ENCODE measurements at regions not wholly inside any gene's neighbourhood (a gene's known extent, or its start where the extent isn't known, plus 50 kb on each side); places are given as distances from the start of the nearest gene placed in this dataset.

DNA sequence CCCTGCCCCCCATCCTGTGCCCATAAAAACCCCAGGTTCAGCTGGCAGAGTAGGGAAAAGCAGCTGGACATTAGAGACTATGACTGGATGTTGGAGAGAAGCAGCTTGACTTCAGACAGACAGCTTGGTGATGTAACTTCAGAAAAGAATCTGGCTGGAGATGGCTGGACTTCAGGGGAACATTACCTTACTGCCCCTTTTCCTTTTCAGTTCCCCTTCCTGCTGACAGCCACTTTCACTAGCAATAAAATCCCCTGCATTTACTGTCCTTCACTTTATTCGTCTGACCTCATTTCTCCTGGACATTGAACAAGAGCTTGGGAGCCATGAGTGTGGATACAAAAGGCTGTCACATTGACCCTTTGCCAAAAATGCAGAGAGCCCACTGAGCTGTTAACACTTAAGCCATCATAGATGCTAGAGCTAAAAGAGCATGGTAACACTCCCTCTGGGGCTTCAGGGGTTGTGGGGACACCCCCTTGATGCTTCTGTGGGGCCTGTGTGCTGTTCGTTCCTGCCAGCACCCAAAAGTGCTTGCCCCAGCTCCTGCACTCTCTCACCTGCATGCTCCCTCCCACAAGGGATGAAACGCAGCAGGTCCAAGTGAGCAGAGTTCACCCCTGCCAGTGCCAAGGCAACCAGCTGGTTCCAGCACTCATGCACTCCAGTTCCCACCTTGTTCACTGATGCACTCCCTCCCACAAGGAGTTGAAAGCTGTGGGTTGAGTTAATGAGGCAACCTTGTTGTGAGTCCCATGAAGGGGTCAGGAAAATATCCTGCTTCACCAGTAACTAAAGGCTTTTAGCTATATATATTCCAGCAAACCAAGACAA, 263.8 kb upstream of the NDST3 start:
- BruUV-seq (replicated peaks): no TSS peak
- Histone ChIP-seq H3K9ac (ENCODE audit: low read length) (no peak overlapping the region), H3K4me1 (ENCODE audit: control insufficient read depth in 1 of 2, insufficient read depth in 2 of 2, low read length in 2 of 2) (no peaks in the 10 kb centered on the region), H3K36me3 (ENCODE audit: control insufficient read depth in 1 of 2, insufficient read depth in 2 of 2, low read length in 2 of 2) (no peaks in the 10 kb centered on the region), H3K27me3 (ENCODE audit: insufficient read depth, low read length) (no peaks in the 10 kb centered on the region), H3K4me2 (ENCODE audit: low read length) (no peak overlapping the region), H3K9me2 (ENCODE audit: insufficient read depth) (no peaks in the 10 kb centered on the region), H3K27ac (ENCODE audit: low read depth, low read length) (no peak overlapping the region), H4K20me1 (ENCODE audit: insufficient read depth) (no peaks in the 10 kb centered on the region), H2AFZ (ENCODE audit: low read depth, low read length, poor library complexity, severe bottlenecking) (no peak overlapping the region), H3K9me3 (ENCODE audit: control insufficient read depth in 1 of 2, insufficient read depth in 1 of 2, low read depth in 1 of 2, low read length in 2 of 2) (no peaks in the 10 kb centered on the region), H3K79me2 (ENCODE audit: insufficient read depth, low read length) (no peaks in the 10 kb centered on the region), H3K4me3 (replicated peaks in 1 of 2; ENCODE audit: low read depth in 1 of 2, low read length in 2 of 2) (no peak overlapping the region)
- no peak for TF ChIP-seq TCF7L2 (IDR thresholded peaks at IDR 0.05; ENCODE audit: borderline replicate concordance, extremely low read depth, insufficient read depth, insufficient read length)
- ChIA-PET CTCF (no interaction called here), POLR2A (no interaction called here), RAD21 (ENCODE audit: low non-redundant PET in 1 of 2, low total read pairs in 2 of 2, uncharacterized antibody in 2 of 2, unreplicated experiment in 2 of 2) (no interaction called here)
- ATAC-seq (no peak), DNase-seq (ENCODE audit: low read depth, low spot score) (no peak)
- intact Hi-C loops (cut with micrococcal nuclease): no loop called here

DNA sequence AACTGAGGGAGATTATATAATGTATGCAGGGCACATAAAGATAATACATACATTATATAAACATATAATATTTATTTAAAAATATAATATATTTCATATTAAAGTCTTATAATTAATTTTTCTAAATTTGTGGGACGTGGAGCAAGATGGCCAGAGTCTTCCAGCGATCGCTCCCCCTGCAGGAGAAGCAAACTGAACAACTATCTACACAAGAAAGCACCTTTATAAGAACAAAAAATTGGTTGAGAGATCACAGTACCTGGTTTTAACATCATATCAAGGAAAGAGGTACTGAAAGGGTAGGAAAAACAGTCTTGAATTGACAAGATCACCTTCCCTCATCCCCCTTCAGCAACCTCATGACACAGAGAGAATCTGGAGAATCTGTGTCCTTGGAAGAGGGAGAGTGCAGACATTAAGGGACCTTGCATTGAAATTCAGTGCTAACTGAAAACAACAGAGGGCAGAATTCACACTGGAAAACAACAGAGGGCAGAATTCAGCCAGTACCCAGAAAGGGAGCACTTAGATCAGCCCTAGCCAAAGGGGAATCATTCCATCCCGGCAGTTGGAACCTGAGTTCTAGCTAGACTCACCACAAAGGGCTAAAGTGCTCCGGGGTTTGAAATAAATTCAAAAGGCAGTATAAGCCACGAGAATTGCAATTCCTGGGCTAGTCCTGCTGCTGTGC, 262.5 kb upstream of the NDST3 start:
- ChIA-PET POLR2A (no interaction called here), RAD21 (ENCODE audit: low non-redundant PET in 1 of 2, low total read pairs in 2 of 2, uncharacterized antibody in 2 of 2, unreplicated experiment in 2 of 2) (no interaction called here), CTCF (no interaction called here)
- Histone ChIP-seq H3K4me1 (ENCODE audit: control insufficient read depth in 1 of 2, insufficient read depth in 2 of 2, low read length in 2 of 2) (no peaks in the 10 kb centered on the region), H3K4me3 (replicated peaks in 1 of 2; ENCODE audit: low read depth in 1 of 2, low read length in 2 of 2) (no peak overlapping the region), H3K79me2 (ENCODE audit: insufficient read depth, low read length) (no peaks in the 10 kb centered on the region), H4K20me1 (ENCODE audit: insufficient read depth) (no peaks in the 10 kb centered on the region), H2AFZ (ENCODE audit: low read depth, low read length, poor library complexity, severe bottlenecking) (no peak overlapping the region), H3K27ac (ENCODE audit: low read depth, low read length) (no peak overlapping the region), H3K27me3 (ENCODE audit: insufficient read depth, low read length) (no peaks in the 10 kb centered on the region), H3K4me2 (ENCODE audit: low read length) (no peak overlapping the region), H3K9me2 (ENCODE audit: insufficient read depth) (no peaks in the 10 kb centered on the region), H3K9ac (ENCODE audit: low read length) (no peak overlapping the region), H3K36me3 (ENCODE audit: control insufficient read depth in 1 of 2, insufficient read depth in 2 of 2, low read length in 2 of 2) (no peaks in the 10 kb centered on the region), H3K9me3 (ENCODE audit: control insufficient read depth in 1 of 2, insufficient read depth in 1 of 2, low read depth in 1 of 2, low read length in 2 of 2) (no peaks in the 10 kb centered on the region)
- intact Hi-C loops (cut with micrococcal nuclease): no loop called here
- DNase-seq (ENCODE audit: low read depth, low spot score) (peak; percentile 7), ATAC-seq (peak; percentile 69)
- no TSS peak for BruUV-seq (replicated peaks)
- TF ChIP-seq RAD21 (IDR thresholded peaks at IDR 0.05; ENCODE audit: low read depth) (peak; percentile 39; the same call in 1 of the 2 replicates), EZH2phosphoT487 (IDR thresholded peaks at IDR 0.05; ENCODE audit: borderline replicate concordance) (no peak)
- TF ChIP-seq, protein P1, sequence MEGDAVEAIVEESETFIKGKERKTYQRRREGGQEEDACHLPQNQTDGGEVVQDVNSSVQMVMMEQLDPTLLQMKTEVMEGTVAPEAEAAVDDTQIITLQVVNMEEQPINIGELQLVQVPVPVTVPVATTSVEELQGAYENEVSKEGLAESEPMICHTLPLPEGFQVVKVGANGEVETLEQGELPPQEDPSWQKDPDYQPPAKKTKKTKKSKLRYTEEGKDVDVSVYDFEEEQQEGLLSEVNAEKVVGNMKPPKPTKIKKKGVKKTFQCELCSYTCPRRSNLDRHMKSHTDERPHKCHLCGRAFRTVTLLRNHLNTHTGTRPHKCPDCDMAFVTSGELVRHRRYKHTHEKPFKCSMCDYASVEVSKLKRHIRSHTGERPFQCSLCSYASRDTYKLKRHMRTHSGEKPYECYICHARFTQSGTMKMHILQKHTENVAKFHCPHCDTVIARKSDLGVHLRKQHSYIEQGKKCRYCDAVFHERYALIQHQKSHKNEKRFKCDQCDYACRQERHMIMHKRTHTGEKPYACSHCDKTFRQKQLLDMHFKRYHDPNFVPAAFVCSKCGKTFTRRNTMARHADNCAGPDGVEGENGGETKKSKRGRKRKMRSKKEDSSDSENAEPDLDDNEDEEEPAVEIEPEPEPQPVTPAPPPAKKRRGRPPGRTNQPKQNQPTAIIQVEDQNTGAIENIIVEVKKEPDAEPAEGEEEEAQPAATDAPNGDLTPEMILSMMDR (IDR thresholded peaks at IDR 0.05 in 2 of 3, conservative IDR thresholded peaks at IDR 0.05 in 1 of 3; ENCODE audit: borderline replicate concordance in 1 of 3, insufficient read depth in 1 of 3, low read depth in 2 of 3, low read length in 2 of 3): peak; percentile 3 to 38 (median 25); a peak in 3 of 6 replicates

Measured in HCT116 (cell line).